HuH-7 (cell line): ENCODE measurements at regions not wholly inside any gene's neighbourhood (a gene's known extent, or its start where the extent isn't known, plus 50 kb on each side); places are given as distances from the start of the nearest gene placed in this dataset.

Experiments used
- DNase-seq: peaks from one replicate; pipeline ENCODE4 v3.0.0; 2011; ENCODE audit warnings: low spot score

DNA sequence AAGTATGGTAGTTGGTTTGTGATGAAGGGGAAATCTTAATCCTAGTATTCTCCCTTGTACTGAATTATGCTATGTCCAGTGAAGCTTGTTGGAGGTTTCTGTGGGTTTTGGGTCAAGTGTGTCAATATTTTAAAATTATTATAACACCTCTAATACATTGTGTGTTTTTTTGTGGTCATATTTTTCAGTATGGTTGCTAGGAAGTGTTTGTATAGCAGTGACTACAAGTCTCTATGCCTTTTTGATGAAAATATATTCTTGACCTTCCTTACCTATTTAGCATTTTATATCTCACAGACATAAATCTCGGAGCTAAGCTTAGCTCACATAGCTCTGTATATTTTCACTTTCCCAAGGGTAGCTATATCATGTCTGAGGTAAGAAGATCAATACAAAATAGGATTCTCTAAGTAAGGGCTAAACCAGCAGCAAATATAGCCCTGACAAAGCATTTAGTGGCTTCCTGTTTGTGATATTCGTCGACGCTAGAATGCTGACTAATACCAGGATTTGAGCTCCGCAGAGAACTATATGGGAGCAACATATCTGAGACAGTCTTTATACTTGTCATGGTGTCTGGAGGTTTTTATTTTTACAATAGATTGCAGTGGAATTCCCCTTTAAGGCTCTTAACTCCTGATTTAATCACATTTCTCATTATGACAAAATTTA lies 82.3 kb downstream of the MACIR start:
- no peak for DNase-seq

DNA sequence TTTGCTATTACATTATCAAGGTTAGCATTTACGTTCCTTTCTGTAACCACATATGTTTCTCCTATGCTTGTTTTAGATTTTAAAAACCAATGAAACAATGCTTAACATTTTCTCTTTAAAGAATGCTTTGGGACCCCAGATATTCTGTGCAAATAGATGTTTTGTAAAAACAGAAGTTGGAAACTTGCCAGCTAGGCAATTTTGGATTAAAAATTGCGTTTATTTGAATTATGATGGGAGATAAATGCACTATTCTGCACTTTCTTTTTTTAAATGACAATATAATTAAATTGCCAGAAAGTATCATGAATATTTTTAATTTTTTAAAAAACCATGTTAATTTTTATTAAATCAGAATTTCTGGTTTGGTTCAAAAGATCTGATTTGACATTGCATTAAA lies 81.6 kb downstream of the MACIR start:
- no peak for DNase-seq

DNA sequence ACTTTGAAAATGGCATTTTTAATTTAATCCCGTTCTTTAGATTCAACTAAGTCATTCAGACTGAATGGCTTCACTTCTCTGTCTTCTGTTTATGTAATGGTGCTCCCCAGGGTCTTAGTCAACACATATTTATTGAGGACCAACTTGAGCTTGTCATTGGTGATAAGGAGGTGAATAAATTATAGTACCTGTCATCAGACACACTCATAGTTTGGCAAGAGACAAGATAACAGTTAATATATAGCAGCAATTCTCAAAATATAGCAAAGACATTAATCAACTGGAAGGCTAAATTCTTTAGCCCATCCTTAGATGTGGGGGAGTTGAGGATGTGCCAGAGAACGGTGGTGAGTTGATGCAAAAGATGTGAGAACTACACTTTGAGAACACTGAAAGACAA lies 78.4 kb downstream of the MACIR start:
- DNase-seq, result no peak

DNA sequence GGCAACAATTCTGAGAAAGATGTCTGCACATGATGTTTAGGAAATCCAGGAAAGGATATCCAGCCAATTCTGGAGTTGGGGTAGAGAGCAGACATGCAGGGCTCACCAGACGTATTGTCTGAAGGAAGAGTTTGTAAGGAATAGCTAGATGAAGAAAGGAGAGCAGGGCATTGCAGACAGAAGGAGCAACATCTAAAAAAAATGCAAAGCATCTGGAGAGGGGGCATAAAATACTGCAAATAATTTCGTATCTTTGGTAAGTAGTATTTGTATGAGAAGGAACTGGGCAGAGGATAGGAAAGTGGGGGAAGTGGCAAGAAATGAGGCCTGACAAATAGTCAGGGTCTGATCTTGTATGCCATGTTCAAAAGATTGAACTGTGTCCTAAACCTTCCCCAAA lies 74.8 kb downstream of the MACIR start:
- no peak for DNase-seq

DNA sequence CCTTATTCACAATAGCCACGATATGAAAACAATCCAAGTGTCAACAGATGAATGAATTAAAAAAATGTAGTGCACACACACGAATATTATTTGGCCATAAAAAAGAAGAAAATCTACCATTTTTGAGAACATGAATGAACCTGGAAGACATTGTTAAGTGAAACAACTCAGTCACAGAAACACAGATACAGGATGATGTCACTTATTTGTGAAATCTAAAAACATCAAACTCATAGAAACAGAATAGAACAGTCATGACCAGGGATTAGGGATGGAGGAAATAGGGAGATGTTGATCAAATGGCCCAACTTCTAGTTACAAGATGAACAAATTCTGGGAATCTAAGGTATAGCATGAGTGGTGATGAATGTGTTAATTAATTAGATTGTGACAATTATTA lies 72.3 kb downstream of the MACIR start:
- DNase-seq, result no peak
